GM18505 (cell line): ENCODE measurements at regions not wholly inside any gene's neighbourhood (a gene's known extent, or its start where the extent isn't known, plus 50 kb on each side); places are given as distances from the start of the nearest gene placed in this dataset.
"Not testable (repeated sequence)": the region's sequence is repeated elsewhere in the genome, so short reads cannot be mapped to it uniquely, and the experiment has no call there.

Source experiments
- ATAC-seq: cut with Tn5 transposase; IDR thresholded peaks from one replicate; pipeline ENCODE4 v1.9.1; 2021; ENCODE audit not compliant: unreplicated experiment
- POLR2A ChIP-seq: IDR thresholded peaks from 4 replicates; pipeline ENCODE4 v1.6.1; 2011; ENCODE audit warnings: borderline replicate concordance; ENCODE audit not compliant: insufficient read depth, insufficient read length; ENCODE audit errors: extremely low read depth

DNA sequence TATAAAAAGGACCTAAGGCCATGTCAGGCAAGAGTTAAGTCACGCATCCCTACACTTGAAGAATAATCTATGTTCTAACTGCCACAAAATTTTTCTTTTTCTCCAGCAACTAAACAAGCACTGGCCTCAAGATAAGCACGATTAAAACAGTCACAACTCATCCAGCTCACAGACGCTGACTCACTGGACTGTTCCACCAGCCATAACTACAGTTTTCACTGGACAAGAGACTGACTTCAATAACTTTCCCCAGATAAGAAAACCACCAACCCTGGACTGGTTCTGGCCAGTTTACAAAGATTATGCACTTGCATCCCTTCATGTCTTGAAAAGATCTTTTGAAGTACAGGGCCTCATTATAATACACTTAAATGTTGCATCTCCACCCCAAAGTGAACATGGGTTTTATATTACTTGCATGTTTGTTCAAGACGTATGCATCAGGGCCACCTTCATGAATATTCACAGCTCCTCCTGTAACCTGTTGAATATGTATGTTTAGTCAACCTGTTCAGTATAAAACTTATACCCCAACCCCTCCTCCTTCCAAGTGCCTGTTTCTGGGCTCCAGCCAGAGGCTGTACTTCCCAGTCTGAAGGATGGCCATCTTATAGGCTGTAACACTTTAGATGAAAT is 129.3 kb upstream of the EPB41L4A start:
- TF ChIP-seq POLR2A, result no peak
- no peak for ATAC-seq

- ATAC-seq, result no peak
- no peak for TF ChIP-seq POLR2A
These were observed 130.1 kb upstream of the EPB41L4A start for GRCh38 chr5:112549127-112549526.

- TF ChIP-seq POLR2A, result no peak
These were observed 130.6 kb upstream of the EPB41L4A start for GRCh38 chr5:112549605-112550166.

GRCh38 chr5:112551419-112552032 is 132.4 kb upstream of the EPB41L4A start:
- TF ChIP-seq POLR2A, result no peak
- no peak for ATAC-seq

More at GRCh38 chr5:112549605-112550166, 130.6 kb upstream of the EPB41L4A start:
- no peak for ATAC-seq

- TF ChIP-seq POLR2A, result no peak
- ATAC-seq, result no peak
These were observed 133.1 kb upstream of the EPB41L4A start for GRCh38 chr5:112552216-112552615.

GRCh38 chr5:112552791-112553190 is 133.7 kb upstream of the EPB41L4A start:
- no peak for ATAC-seq
- TF ChIP-seq POLR2A, result no peak

DNA sequence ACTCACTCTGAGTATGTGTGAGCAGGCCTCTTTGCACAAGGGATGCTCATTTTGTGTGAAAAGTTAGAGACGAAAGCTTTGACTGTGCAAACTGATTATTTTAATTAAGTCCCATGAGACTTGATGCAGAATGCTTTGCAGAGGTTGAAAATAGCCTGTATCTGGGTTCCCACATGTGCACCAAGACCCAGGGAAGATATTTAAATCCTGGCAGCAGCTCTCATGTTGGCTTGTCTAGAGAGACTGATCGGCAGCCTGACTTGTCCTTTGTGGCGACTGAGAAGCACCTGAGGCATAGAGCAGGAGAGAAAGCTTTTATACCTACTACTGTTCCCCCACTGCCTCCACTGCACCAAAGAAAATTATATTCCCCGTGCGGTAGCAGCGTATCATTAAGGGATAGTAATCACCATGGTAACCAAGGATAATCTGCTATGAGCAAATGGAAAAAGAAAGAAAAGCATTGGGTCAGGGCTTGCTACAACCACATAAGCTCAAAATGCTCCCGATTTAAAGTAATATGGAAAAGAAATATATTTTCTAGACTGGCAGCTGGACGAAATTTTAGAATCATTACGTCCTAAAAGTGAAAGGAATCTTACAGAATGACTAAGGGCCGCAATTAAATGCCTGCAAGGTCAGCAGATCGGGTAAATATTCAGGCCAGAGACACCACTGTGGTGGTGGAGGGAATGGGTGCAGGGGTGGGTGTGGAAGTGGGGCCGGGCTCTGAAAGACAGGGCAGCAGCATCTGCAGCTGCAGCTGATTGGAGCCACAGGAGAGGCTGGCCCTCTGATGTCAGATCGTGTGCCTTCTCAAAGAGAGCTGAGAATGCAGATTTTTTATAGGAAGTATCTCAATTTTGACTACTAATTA is 135.3 kb upstream of the EPB41L4A start:
- ATAC-seq, result no peak

DNA sequence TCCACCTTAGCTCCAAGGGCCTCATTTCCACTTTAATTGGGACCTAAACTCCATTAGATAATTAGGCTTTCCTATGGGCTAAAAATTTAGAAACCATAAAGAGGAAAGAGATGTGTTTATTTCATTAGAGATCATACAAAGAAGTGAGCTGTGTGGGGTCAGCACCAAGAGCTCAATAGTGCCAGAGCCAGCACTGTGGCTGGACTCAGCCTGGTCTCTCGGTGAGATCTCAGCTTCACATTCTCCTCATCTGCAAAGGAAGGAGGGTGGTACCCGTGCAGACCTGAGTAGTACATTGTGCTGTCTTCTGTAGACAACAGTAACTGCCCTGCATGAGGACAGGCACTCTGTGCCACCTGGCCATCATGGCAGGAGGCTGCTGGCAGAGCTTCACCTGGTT is 136.1 kb upstream of the EPB41L4A start:
- TF ChIP-seq POLR2A, result no peak
- ATAC-seq, result no peak

More for the DNA sequence above, 135.3 kb upstream of the EPB41L4A start:
- TF ChIP-seq POLR2A, result no peak

- ATAC-seq, result no peak
- no peak for TF ChIP-seq POLR2A
These were observed 136.6 kb upstream of the EPB41L4A start for GRCh38 chr5:112555691-112556090.

DNA sequence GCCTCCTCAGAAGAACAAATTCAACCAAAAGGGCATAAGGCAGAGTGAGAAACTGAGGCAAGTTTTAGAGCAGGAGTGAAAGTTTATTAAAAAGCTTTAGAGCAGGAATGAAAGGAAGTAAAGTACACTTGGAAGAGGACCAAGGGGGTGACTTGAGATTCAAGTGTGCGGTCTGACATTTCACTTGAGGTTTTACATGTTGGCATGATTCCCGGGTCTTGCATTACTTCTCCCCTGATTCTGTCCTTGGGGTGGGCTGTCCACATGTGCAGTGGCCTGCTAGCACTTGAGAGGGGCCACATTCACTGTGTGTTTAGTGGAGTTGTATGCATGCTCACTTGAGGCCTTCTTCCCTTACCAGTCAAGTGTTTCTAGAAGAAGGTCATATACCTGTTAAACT is 140.4 kb upstream of the EPB41L4A start:
- not testable (repeated sequence) for ATAC-seq

- ATAC-seq, result no peak
- TF ChIP-seq POLR2A, result no peak
These were observed 141.3 kb upstream of the EPB41L4A start for GRCh38 chr5:112560371-112560770.

GRCh38 chr5:112563169-112563826 is 144.2 kb upstream of the EPB41L4A start:
- TF ChIP-seq POLR2A, result no peak
- ATAC-seq, result no peak

GRCh38 chr5:112566251-112566650 is 147.2 kb upstream of the EPB41L4A start:
- no peak for ATAC-seq
- no peak for TF ChIP-seq POLR2A

DNA sequence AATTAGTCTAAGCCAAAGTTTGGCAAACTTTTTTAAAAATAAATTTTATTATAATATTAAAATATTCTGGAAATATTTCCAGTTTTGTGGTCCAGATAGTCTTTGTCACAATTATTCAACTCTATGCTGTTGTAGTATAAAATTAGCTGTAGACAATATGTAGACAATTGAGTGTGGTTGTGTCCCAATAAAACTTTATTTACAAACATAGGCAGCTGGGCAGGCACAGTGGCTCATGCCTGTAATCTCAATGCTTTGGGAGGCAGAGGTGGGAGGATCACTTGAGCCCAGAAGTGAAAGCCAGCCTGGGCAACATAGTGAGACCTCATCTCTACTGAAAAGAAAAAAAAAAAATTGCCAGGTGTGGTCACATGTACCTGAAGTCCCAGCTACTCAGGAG is 150.5 kb upstream of the EPB41L4A start:
- no peak for ATAC-seq
- TF ChIP-seq POLR2A, result no peak
